AG10803 (cell line): ENCODE measurements at regions not wholly inside any gene's neighbourhood (a gene's known extent, or its start where the extent isn't known, plus 50 kb on each side); places are given as distances from the start of the nearest gene placed in this dataset.

ENCODE experiments used
- DNase-seq: peaks from one replicate; pipeline ENCODE4 v3.0.0; 2010; ENCODE audit warnings: low read depth
- H3K4me3 ChIP-seq: 2 replicates; pipeline ENCODE4 v1.5.1; 2011; ENCODE audit warnings: mild to moderate bottlenecking, low read length, control low read depth
- TF ChIP-seq, protein P1 (sequence below): conservative IDR thresholded peaks from 2 replicates; pipeline ENCODE4 v1.5.1; 2011; ENCODE audit warnings: mild to moderate bottlenecking, low read length, control low read depth, inconsistent platforms

DNA sequence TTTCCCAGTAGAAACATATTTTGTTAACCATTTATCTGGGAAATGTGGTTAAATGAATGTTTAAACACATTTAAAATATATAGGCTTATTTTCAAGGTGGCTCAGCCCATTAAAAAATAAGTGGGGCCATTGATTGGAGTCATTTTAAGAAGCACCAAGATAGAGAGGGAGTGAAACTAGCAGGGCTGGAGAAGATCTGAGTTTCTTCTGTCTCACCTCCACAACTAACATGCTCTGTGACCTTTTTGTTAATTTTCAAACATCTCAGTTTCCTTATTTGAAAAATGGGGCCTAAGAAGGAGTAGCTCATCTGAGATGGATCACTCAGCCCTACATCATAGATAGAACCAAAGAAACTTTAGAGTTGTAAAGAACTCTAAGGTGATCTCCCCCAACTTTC, 254.8 kb downstream of the KCNS3 start:
- TF ChIP-seq, protein P1, sequence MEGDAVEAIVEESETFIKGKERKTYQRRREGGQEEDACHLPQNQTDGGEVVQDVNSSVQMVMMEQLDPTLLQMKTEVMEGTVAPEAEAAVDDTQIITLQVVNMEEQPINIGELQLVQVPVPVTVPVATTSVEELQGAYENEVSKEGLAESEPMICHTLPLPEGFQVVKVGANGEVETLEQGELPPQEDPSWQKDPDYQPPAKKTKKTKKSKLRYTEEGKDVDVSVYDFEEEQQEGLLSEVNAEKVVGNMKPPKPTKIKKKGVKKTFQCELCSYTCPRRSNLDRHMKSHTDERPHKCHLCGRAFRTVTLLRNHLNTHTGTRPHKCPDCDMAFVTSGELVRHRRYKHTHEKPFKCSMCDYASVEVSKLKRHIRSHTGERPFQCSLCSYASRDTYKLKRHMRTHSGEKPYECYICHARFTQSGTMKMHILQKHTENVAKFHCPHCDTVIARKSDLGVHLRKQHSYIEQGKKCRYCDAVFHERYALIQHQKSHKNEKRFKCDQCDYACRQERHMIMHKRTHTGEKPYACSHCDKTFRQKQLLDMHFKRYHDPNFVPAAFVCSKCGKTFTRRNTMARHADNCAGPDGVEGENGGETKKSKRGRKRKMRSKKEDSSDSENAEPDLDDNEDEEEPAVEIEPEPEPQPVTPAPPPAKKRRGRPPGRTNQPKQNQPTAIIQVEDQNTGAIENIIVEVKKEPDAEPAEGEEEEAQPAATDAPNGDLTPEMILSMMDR: no peak
- H3K4me3 ChIP-seq: no peak overlapping the region
- no peak for DNase-seq

DNA sequence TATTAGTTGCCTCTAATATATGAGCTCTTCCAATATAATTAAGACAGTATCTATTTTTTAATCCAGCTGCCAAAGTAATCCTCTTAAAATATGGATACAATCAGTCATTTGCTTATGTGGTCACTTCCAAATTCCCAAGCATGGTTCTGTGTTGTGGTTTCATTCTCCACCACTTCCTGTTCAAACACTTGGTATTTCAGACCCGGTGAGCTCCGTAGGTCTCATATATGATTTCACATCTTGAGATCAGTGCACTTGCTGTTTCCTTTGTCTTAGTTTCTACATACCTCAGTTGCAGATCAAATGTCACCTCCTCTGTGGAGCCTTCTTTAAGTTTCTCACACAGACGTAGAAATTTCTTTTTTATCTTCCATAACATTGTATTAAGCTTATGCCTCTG, 254.2 kb downstream of the KCNS3 start:
- TF ChIP-seq, protein P1: no peak
- DNase-seq: peak; percentile 59
- H3K4me3 ChIP-seq: no peak overlapping the region

DNA sequence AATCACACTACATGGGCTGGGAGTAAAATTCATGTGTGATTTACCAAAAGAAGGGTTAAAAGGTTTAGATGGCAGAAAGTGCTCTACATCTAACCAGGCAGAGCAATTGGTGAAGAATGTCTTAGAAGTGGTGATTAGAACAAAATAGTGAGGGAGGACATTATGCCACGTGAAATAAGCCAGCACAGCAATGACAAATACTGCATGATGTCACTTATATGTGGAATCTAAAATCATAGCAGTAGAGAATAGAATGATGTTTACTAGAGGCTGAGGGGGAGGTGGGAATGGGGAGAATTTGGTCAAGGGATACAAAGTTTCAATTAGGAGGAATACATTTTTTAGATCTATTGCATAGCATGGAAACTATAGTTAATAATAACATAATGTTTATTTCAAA, 253.3 kb downstream of the KCNS3 start:
- TF ChIP-seq, protein P1: no peak
- no peak overlapping the region for H3K4me3 ChIP-seq
- no peak for DNase-seq

DNA sequence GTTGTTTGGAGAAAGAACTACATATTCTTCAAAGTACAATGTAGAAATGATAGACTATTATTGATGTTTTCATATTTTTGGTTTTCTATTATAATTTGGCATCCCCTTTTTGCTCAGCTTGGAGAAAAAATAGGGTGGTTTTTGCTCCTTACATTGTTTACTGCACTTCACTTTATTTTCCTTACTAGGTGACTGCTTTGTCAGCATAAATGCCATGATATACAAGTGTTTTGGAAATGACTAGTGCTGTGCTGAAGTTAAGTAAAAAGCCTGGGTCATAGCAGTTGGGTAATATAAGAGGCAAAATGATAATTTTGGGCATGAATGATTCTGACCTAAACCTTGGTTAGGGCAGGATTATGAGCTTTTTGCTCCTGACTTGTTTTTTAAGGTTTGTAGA, 250.9 kb downstream of the KCNS3 start:
- TF ChIP-seq, protein P1: no peak
- no peak overlapping the region for H3K4me3 ChIP-seq
- no peak for DNase-seq

DNA sequence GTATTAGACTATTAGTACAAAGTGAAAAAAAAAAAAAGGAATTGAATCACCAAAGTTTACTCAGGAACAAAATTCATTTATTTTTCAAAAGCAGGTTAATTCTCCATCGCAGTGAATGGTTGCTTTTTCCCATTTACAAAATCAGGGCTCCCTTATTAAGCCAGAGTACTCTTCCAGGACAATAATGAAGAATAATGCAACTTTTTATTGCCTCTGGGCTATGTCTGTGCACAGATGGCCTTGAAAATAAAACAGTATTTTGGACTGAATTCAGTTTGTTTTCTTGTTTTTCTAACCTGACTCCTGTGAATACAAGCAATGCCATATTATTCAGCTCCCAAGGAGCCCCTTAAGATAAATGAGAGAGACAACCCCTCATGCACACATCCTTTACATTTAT, 246.8 kb downstream of the KCNS3 start:
- TF ChIP-seq, protein P1: no peak
- no peak for DNase-seq
- no peak overlapping the region for H3K4me3 ChIP-seq

DNA sequence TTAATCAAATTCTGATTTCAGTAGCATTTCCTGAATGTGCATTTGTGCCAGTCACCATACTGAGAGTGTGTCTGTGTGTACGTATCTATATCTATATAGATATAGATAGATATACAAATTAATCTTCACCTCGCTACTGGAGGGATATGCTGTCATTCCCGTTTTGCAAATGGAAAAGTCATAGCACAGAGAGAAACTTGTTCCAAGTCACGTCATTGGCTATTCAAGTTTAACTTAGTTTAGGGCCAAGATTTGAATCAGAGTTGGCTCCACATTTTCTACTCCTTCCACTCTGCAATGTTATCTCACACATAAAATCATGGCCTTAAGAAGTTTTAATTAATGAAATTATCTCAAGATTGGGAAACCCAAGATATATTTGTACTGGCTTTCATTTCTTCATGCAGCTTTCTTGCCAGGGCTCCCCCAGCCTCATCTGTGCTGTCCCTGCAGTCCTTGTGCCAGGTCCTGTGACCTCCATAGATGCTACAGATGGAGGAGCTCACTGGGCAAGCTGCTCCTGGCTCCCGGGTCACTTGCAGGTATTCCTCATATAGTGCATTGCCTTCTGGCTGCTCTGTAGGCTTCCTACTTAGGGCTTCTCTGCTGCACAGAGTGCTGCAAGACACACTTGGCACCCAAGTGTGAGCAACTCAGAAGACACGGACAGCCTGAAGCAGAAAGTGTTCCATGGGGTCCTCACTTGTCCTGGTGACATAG, 245.8 kb downstream of the KCNS3 start:
- TF ChIP-seq, protein P1: no peak
- no peak overlapping the region for H3K4me3 ChIP-seq
- DNase-seq: no peak

DNA sequence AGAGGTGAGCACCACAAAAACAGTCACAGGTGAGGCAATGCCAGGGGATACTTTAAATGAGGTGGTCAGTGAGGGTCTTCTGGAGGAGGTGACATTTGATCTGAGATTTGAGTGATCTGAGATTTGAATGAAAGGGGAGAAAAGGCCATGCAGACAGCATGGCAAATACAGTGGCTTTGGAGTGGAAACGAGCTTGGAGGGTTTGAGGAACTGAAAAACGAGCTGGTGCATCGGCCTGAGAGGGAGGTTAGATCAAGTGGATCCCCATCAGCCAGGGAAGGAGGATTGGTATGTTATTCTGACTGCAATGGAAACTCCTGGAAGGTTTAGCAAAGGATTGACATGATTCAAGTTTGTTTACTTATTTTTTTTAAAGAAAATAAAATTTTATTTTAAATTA, 245.1 kb downstream of the KCNS3 start:
- DNase-seq: no peak
- no peak overlapping the region for H3K4me3 ChIP-seq
- TF ChIP-seq, protein P1: no peak
